Liver (tissue), 8 donors: ENCODE measurements at regions not wholly inside any gene's neighbourhood (a gene's known extent, or its start where the extent isn't known, plus 50 kb on each side); places are given as distances from the start of the nearest gene placed in this dataset.

Experiments
- DNase-seq: peaks from one replicate; pipeline ENCODE4 v3.0.0-alpha.2; 2017; ENCODE audit warnings: low spot score
- H3K27ac ChIP-seq, 2 donors: one replicate each; pipeline ENCODE4 v1.7.0; 2013; ENCODE audit warnings: inconsistent platforms in 2 of 2, low read length in 2 of 2, control low read depth in 1 of 2, low read depth in 1 of 2, mild to moderate bottlenecking in 1 of 2
- H3K27me3 ChIP-seq, 4 donors: one replicate each; pipeline versions ENCODE4 v1.6.1 to v1.7.0; 2013; ENCODE audit warnings: low read length in 3 of 4, inconsistent platforms in 1 of 4, mild to moderate bottlenecking in 1 of 4, moderate library complexity in 1 of 4; ENCODE audit not compliant: control insufficient read depth in 4 of 4, insufficient read depth in 4 of 4
- H3K36me3 ChIP-seq, 4 donors: one replicate each; pipeline versions ENCODE4 v1.6.1 to v1.7.0; 2013; ENCODE audit warnings: low read length in 3 of 4, mild to moderate bottlenecking in 3 of 4, low read depth in 1 of 4, moderate library complexity in 1 of 4; ENCODE audit not compliant: control insufficient read depth in 4 of 4, insufficient read depth in 3 of 4
- H3K4me1 ChIP-seq, 4 donors: one replicate each; pipeline versions ENCODE4 v1.6.1 to v1.7.0; 2013; ENCODE audit warnings: low read length in 3 of 4, mild to moderate bottlenecking in 3 of 4, moderate library complexity in 1 of 4; ENCODE audit not compliant: control insufficient read depth in 4 of 4, insufficient read depth in 4 of 4
- H3K4me3 ChIP-seq, 3 donors: one replicate each; pipeline versions ENCODE4 v1.6.1 to v1.7.0; 2013; ENCODE audit warnings: low read length in 3 of 3, control low read depth in 1 of 3, low read depth in 1 of 3, mild to moderate bottlenecking in 1 of 3
- H3K9ac ChIP-seq, 2 donors: one replicate each; pipeline ENCODE4 v1.7.0; 2013; ENCODE audit warnings: low read length in 2 of 2, mild to moderate bottlenecking in 2 of 2, moderate library complexity in 2 of 2, control low read depth in 1 of 2, low read depth in 1 of 2
- H3K9me3 ChIP-seq, 4 donors: one replicate each; pipeline versions ENCODE4 v1.6.1 to v1.7.0; 2013; ENCODE audit warnings: low read length in 3 of 4; ENCODE audit not compliant: control insufficient read depth in 4 of 4
- EGR1 ChIP-seq, 2 donors: IDR thresholded peaks; 2 replicates each; pipeline ENCODE4 v1.6.1; 2016 to 2018; ENCODE audit warnings: antibody characterized with exemption in 2 of 2, low read depth in 2 of 2
- FOXA1 ChIP-seq: IDR thresholded peaks from 2 replicates; pipeline ENCODE4 v1.6.1; 2016; ENCODE audit warnings: antibody characterized with exemption
- FOXA2 ChIP-seq: IDR thresholded peaks from 2 replicates; pipeline ENCODE4 v1.6.1; 2016; ENCODE audit warnings: antibody characterized with exemption
- GABPA ChIP-seq, 2 donors: IDR thresholded peaks in 1 of 2; conservative IDR thresholded peaks in 1 of 2; 2 replicates each; pipeline ENCODE4 v1.6.1; 2016; ENCODE audit warnings: antibody characterized with exemption in 2 of 2, mild to moderate bottlenecking in 1 of 2, moderate library complexity in 1 of 2
- HNF4A ChIP-seq, 2 donors: conservative IDR thresholded peaks; 2 replicates each; pipeline ENCODE4 v1.6.1; 2016; ENCODE audit warnings: antibody characterized with exemption in 2 of 2, mild to moderate bottlenecking in 2 of 2
- HNF4G ChIP-seq: IDR thresholded peaks from 2 replicates; pipeline ENCODE4 v1.6.1; 2016; ENCODE audit warnings: antibody characterized with exemption
- JUND ChIP-seq, 2 donors: IDR thresholded peaks; 2 replicates each; pipeline ENCODE4 v1.6.1; 2016; ENCODE audit warnings: antibody characterized with exemption in 2 of 2
- NR2F2 ChIP-seq: IDR thresholded peaks from 2 replicates; pipeline ENCODE4 v1.6.1; 2016; ENCODE audit warnings: antibody characterized with exemption
- RAD21 ChIP-seq, 2 donors: IDR thresholded peaks; 2 replicates each; pipeline ENCODE4 v1.6.1; 2016; ENCODE audit warnings: antibody characterized with exemption in 2 of 2, mild to moderate bottlenecking in 2 of 2
- RXRA ChIP-seq, 2 donors: IDR thresholded peaks; 2 replicates each; pipeline ENCODE4 v1.6.1; 2017 to 2018; ENCODE audit warnings: antibody characterized with exemption in 2 of 2, mild to moderate bottlenecking in 1 of 2
- SP1 ChIP-seq: IDR thresholded peaks from 2 replicates; pipeline ENCODE4 v1.6.1; 2018; ENCODE audit warnings: antibody characterized with exemption, mild to moderate bottlenecking
- TAF1 ChIP-seq: conservative IDR thresholded peaks from 2 replicates; pipeline ENCODE4 v1.6.1; 2016; ENCODE audit warnings: antibody characterized with exemption, mild to moderate bottlenecking
- YY1 ChIP-seq: IDR thresholded peaks from 2 replicates; pipeline ENCODE4 v1.6.1; 2016; ENCODE audit warnings: antibody characterized with exemption, mild to moderate bottlenecking
- WGBS: extraction: QIAGEN DNeasy Blood & Tissue Kit; methylation state at CpG from one replicate; pipeline ENCODE4 v1.1.7; 2013; 5-methylcytosine and 5-hydroxymethylcytosine counted together
- TF ChIP-seq, protein P1 (sequence below): IDR thresholded peaks from 2 replicates; pipeline ENCODE4 v1.6.1; 2016; ENCODE audit warnings: antibody characterized with exemption
- TF ChIP-seq, protein P2 (sequence below): IDR thresholded peaks from 2 replicates; pipeline ENCODE4 v1.6.1; 2016; ENCODE audit warnings: antibody characterized with exemption
- TF ChIP-seq, protein P3 (sequence below): IDR thresholded peaks from 2 replicates; pipeline ENCODE4 v1.6.1; 2016; ENCODE audit warnings: antibody characterized with exemption, mild to moderate bottlenecking
- TF ChIP-seq, protein P4 (sequence below): fragments of 150-350 bp; IDR thresholded peaks from 2 replicates; pipeline ENCODE4 v1.5.1; 2017; ENCODE audit warnings: improper control_type of control experiment, low read depth, low read length; ENCODE audit not compliant: missing input control
- TF ChIP-seq, protein P5 (sequence below): IDR thresholded peaks from 2 replicates; pipeline ENCODE4 v1.6.1; 2016; ENCODE audit warnings: antibody characterized with exemption
- donor health status: healthy.
- donor health status: healthy.
- donor health status: healthy.
- donor health status: healthy.
- donor health status: healthy.

DNA sequence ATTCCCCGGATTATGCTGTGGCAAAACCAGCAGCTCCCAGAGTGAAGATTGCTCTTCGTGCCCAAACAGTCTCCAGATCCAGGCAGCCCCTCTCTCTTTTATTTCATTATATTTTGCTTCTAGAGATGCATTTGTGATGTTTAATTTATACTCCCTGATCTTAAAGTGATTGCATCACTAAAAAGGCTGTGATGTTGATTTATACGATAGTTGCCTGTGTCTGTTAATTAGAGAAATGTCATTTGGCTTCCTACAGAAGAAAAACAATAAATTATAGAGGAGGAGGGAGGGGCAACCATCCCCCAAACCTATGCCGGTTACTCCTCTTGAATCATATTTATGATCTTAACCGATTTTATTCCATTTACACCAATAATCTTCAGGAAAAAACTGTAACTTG is 615.3 kb downstream of the TOX3 start:
- Histone ChIP-seq H3K4me3 (no peak overlapping the region), H3K36me3 (no peaks in the 10 kb centered on the region), H3K9ac (no peak overlapping the region), H3K27me3 (peaks cover 0 to 6% (median 0%) of the 10 kb centered on the region in 4 donors), H3K9me3 (no peaks in the 10 kb centered on the region), H3K27ac (no peak overlapping the region), H3K4me1 (no peaks in the 10 kb centered on the region)
- TF ChIP-seq FOXA1 (no peak), TAF1 (no peak), EGR1 (IDR thresholded peaks at IDR 0.05; ENCODE audit: low read depth in 2 of 2) (no peak), NR2F2 (no peak), HNF4A (conservative IDR thresholded peaks at IDR 0.05) (no peak), HNF4G (no peak), SP1 (no peak), RAD21 (IDR thresholded peaks at IDR 0.05) (no peak), YY1 (no peak), RXRA (IDR thresholded peaks at IDR 0.05) (no peak), FOXA2 (no peak), GABPA (IDR thresholded peaks at IDR 0.05 in 1 of 2, conservative IDR thresholded peaks at IDR 0.05 in 1 of 2) (no peak), JUND (IDR thresholded peaks at IDR 0.05) (no peak)
- TF ChIP-seq, protein P1, sequence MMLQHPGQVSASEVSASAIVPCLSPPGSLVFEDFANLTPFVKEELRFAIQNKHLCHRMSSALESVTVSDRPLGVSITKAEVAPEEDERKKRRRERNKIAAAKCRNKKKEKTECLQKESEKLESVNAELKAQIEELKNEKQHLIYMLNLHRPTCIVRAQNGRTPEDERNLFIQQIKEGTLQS, result no peak
- TF ChIP-seq, protein P2, sequence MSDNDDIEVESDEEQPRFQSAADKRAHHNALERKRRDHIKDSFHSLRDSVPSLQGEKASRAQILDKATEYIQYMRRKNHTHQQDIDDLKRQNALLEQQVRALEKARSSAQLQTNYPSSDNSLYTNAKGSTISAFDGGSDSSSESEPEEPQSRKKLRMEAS, result no peak
- TF ChIP-seq, protein P3, sequence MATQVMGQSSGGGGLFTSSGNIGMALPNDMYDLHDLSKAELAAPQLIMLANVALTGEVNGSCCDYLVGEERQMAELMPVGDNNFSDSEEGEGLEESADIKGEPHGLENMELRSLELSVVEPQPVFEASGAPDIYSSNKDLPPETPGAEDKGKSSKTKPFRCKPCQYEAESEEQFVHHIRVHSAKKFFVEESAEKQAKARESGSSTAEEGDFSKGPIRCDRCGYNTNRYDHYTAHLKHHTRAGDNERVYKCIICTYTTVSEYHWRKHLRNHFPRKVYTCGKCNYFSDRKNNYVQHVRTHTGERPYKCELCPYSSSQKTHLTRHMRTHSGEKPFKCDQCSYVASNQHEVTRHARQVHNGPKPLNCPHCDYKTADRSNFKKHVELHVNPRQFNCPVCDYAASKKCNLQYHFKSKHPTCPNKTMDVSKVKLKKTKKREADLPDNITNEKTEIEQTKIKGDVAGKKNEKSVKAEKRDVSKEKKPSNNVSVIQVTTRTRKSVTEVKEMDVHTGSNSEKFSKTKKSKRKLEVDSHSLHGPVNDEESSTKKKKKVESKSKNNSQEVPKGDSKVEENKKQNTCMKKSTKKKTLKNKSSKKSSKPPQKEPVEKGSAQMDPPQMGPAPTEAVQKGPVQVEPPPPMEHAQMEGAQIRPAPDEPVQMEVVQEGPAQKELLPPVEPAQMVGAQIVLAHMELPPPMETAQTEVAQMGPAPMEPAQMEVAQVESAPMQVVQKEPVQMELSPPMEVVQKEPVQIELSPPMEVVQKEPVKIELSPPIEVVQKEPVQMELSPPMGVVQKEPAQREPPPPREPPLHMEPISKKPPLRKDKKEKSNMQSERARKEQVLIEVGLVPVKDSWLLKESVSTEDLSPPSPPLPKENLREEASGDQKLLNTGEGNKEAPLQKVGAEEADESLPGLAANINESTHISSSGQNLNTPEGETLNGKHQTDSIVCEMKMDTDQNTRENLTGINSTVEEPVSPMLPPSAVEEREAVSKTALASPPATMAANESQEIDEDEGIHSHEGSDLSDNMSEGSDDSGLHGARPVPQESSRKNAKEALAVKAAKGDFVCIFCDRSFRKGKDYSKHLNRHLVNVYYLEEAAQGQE, result no peak
- TF ChIP-seq, protein P4, sequence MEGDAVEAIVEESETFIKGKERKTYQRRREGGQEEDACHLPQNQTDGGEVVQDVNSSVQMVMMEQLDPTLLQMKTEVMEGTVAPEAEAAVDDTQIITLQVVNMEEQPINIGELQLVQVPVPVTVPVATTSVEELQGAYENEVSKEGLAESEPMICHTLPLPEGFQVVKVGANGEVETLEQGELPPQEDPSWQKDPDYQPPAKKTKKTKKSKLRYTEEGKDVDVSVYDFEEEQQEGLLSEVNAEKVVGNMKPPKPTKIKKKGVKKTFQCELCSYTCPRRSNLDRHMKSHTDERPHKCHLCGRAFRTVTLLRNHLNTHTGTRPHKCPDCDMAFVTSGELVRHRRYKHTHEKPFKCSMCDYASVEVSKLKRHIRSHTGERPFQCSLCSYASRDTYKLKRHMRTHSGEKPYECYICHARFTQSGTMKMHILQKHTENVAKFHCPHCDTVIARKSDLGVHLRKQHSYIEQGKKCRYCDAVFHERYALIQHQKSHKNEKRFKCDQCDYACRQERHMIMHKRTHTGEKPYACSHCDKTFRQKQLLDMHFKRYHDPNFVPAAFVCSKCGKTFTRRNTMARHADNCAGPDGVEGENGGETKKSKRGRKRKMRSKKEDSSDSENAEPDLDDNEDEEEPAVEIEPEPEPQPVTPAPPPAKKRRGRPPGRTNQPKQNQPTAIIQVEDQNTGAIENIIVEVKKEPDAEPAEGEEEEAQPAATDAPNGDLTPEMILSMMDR, result no peak
- DNase-seq, result no peak
- WGBS, result 67% methylated on average over 5 of the region's 5 CpGs

DNA sequence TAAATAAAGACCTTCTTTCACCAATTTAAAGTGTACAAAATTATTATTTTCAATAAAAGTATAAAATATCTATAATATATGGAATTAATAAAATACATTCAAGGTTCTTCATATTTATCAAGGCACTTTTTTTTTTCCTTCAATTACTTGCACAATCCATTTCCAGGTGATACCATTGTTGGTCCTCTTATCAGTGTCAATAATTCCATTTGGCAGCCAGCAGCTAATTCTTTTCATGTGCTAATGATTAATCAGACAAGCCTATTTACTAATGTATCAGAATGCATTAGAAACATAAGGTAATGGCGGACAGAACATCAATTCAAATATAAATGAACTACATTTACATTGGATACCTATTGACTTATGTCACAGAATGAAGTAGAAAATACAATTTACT is 622.2 kb downstream of the TOX3 start:
- H3K4me1 ChIP-seq, result no peaks in the 10 kb centered on the region
- no peaks in the 10 kb centered on the region for H3K27me3 ChIP-seq
- no peaks in the 10 kb centered on the region for H3K9me3 ChIP-seq
- no peak for DNase-seq
- WGBS, result 49% methylated on average over 1 of the region's 1 CpG
- no peak overlapping the region for H3K27ac ChIP-seq
- no peaks in the 10 kb centered on the region for H3K36me3 ChIP-seq
- no peak overlapping the region for H3K9ac ChIP-seq
- H3K4me3 ChIP-seq, result no peak overlapping the region
- TF ChIP-seq SP1 (no peak), RAD21 (IDR thresholded peaks at IDR 0.05) (no peak), FOXA1 (no peak), YY1 (no peak), FOXA2 (no peak), JUND (IDR thresholded peaks at IDR 0.05) (no peak), EGR1 (IDR thresholded peaks at IDR 0.05; ENCODE audit: low read depth in 2 of 2) (no peak), HNF4A (conservative IDR thresholded peaks at IDR 0.05) (no peak), RXRA (IDR thresholded peaks at IDR 0.05) (no peak), HNF4G (no peak), TAF1 (no peak), NR2F2 (no peak), GABPA (IDR thresholded peaks at IDR 0.05 in 1 of 2, conservative IDR thresholded peaks at IDR 0.05 in 1 of 2) (no peak)
- TF ChIP-seq, protein P1, result no peak
- TF ChIP-seq, protein P3, result no peak
- TF ChIP-seq, protein P2, result no peak
- TF ChIP-seq, protein P5, sequence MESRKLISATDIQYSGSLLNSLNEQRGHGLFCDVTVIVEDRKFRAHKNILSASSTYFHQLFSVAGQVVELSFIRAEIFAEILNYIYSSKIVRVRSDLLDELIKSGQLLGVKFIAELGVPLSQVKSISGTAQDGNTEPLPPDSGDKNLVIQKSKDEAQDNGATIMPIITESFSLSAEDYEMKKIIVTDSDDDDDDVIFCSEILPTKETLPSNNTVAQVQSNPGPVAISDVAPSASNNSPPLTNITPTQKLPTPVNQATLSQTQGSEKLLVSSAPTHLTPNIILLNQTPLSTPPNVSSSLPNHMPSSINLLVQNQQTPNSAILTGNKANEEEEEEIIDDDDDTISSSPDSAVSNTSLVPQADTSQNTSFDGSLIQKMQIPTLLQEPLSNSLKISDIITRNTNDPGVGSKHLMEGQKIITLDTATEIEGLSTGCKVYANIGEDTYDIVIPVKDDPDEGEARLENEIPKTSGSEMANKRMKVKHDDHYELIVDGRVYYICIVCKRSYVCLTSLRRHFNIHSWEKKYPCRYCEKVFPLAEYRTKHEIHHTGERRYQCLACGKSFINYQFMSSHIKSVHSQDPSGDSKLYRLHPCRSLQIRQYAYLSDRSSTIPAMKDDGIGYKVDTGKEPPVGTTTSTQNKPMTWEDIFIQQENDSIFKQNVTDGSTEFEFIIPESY, result no peak
